Neural cell (in vitro differentiated cells): ENCODE measurements at regions not wholly inside any gene's neighbourhood (a gene's known extent, or its start where the extent isn't known, plus 50 kb on each side); places are given as distances from the start of the nearest gene placed in this dataset.

Experiments
- H2AFZ ChIP-seq: fragments of 200-600, 300-800 bp; sonication (generic), shearing (Covaris generic); 2 replicates; pipeline ENCODE4 v1.6.0; 2014; ENCODE audit warnings: low read depth, mild to moderate bottlenecking, antibody characterized with exemption, low read length, moderate library complexity
- H3F3A ChIP-seq: fragments of 200-600 bp; shearing (Covaris generic); 2 replicates; pipeline ENCODE4 v1.6.1; 2016; ENCODE audit warnings: mild to moderate bottlenecking, moderate library complexity, mixed read lengths, antibody characterized with exemption, low read length; ENCODE audit not compliant: insufficient read depth, poor library complexity, severe bottlenecking
- H3K27ac ChIP-seq: fragments of 200-600, 300-800 bp; sonication (generic), shearing (Covaris generic); 2 replicates; pipeline ENCODE4 v1.5.1; 2014; ENCODE audit warnings: mild to moderate bottlenecking, low read length, moderate library complexity
- H3K27me3 ChIP-seq: fragments of 300-800, 200-600 bp; sonication (generic), shearing (Covaris generic); 2 replicates; pipeline ENCODE4 v1.6.0; 2014; ENCODE audit warnings: mild to moderate bottlenecking, low read depth, low read length, moderate library complexity; ENCODE audit not compliant: insufficient read depth
- H3K36me3 ChIP-seq: fragments of 300-800, 200-600 bp; sonication (generic), shearing (Covaris generic); 2 replicates; pipeline ENCODE4 v1.5.1; 2014; ENCODE audit warnings: mild to moderate bottlenecking, antibody characterized with exemption, low read length, moderate library complexity; ENCODE audit not compliant: insufficient read depth
- H3K4me2 ChIP-seq: fragments of 300-800, 200-600 bp; sonication (generic), shearing (Covaris generic); 2 replicates; pipeline ENCODE4 v1.6.0; 2014; ENCODE audit warnings: mild to moderate bottlenecking, low read length
- H3K4me3 ChIP-seq: fragments of 300-800, 200-600 bp; sonication (generic), shearing (Covaris generic); 2 replicates; pipeline ENCODE4 v1.5.1; 2014; ENCODE audit warnings: mild to moderate bottlenecking, low read length, moderate library complexity
- H3K79me2 ChIP-seq: fragments of 200-600 bp; shearing (Covaris generic); replicated peaks from 2 replicates; pipeline ENCODE4 v1.6.0; 2014; ENCODE audit warnings: mild to moderate bottlenecking, low read length, moderate library complexity; ENCODE audit not compliant: insufficient read depth
- H3K9ac ChIP-seq: fragments of 300-800, 200-600 bp; sonication (generic), shearing (Covaris generic); 2 replicates; pipeline ENCODE4 v1.6.1; 2016; ENCODE audit warnings: mild to moderate bottlenecking, low read length, mixed read lengths
- H3K9me2 ChIP-seq: fragments of 200-600 bp; shearing (Covaris generic); 2 replicates; pipeline ENCODE4 v1.6.1; 2016; ENCODE audit warnings: mild to moderate bottlenecking, low read length, mixed read lengths; ENCODE audit not compliant: insufficient read depth
- H3K9me3 ChIP-seq: fragments of 200-600, 300-800 bp; sonication (generic), shearing (Covaris generic); 2 replicates; pipeline ENCODE4 v1.6.1; 2016; ENCODE audit warnings: mild to moderate bottlenecking, mixed run types, low read length, moderate library complexity, mixed read lengths
- H4K20me1 ChIP-seq: fragments of 200-600 bp; shearing (Covaris generic); 2 replicates; pipeline ENCODE4 v1.6.1; 2016; ENCODE audit warnings: mild to moderate bottlenecking, mixed run types; ENCODE audit not compliant: insufficient read depth
- CTCF ChIP-seq: fragments of 450-650 bp; IDR thresholded peaks from 2 replicates; pipeline ENCODE4 v1.5.1; 2014; ENCODE audit warnings: antibody characterized with exemption, mild to moderate bottlenecking, moderate library complexity; ENCODE audit not compliant: poor library complexity, severe bottlenecking
- EP300 ChIP-seq: fragments of 450-650 bp; conservative IDR thresholded peaks from 2 replicates; pipeline ENCODE4 v1.6.1; 2014; ENCODE audit warnings: antibody characterized with exemption, mild to moderate bottlenecking, moderate library complexity; ENCODE audit not compliant: poor library complexity, severe bottlenecking
- EZH2 ChIP-seq: fragments of 200-600, 300-800 bp; shearing (Covaris generic), sonication (generic); IDR thresholded peaks from 2 replicates; pipeline ENCODE4 v1.6.1; 2014; ENCODE audit warnings: antibody characterized with exemption, low read length, borderline replicate concordance, mild to moderate bottlenecking; ENCODE audit not compliant: insufficient read depth, poor library complexity, severe bottlenecking
- MXI1 ChIP-seq: fragments of 450-650 bp; conservative IDR thresholded peaks from 2 replicates; pipeline ENCODE4 v1.6.1; 2014; ENCODE audit warnings: antibody characterized with exemption, mild to moderate bottlenecking; ENCODE audit not compliant: poor library complexity, severe bottlenecking
- POLR2AphosphoS5 ChIP-seq: IDR thresholded peaks from 2 replicates; pipeline ENCODE4 v1.6.1; 2012
- RAD21 ChIP-seq: fragments of 450-650 bp; conservative IDR thresholded peaks from 2 replicates; pipeline ENCODE4 v1.6.1; 2014; ENCODE audit warnings: antibody characterized with exemption, mild to moderate bottlenecking, moderate library complexity
- REST ChIP-seq: IDR thresholded peaks from 2 replicates; pipeline ENCODE4 v1.6.1; 2012; ENCODE audit warnings: borderline replicate concordance
- SMC3 ChIP-seq: fragments of 450-650 bp; conservative IDR thresholded peaks from 2 replicates; pipeline ENCODE4 v1.6.1; 2014; ENCODE audit warnings: antibody characterized with exemption, mild to moderate bottlenecking, moderate library complexity; ENCODE audit not compliant: poor library complexity
- TAF1 ChIP-seq: IDR thresholded peaks from 2 replicates; pipeline ENCODE4 v1.6.1; 2012; ENCODE audit warnings: low read depth

- H3K9me3 ChIP-seq, result no peaks in the 10 kb centered on the region
- no peak for TF ChIP-seq EP300
- TF ChIP-seq RAD21, result no peak
- TF ChIP-seq TAF1, result no peak
- no peak for TF ChIP-seq REST
- TF ChIP-seq SMC3, result no peak
- TF ChIP-seq EZH2, result no peak
- TF ChIP-seq POLR2AphosphoS5, result no peak
- no peak for TF ChIP-seq CTCF
- TF ChIP-seq MXI1, result no peak
- H3K4me2 ChIP-seq, result no peak overlapping the region
- no peak overlapping the region for H3K9ac ChIP-seq
- no peaks in the 10 kb centered on the region for H3K9me2 ChIP-seq
- no peaks in the 10 kb centered on the region for H3K27me3 ChIP-seq
- no peak overlapping the region for H2AFZ ChIP-seq
- H4K20me1 ChIP-seq, result no peaks in the 10 kb centered on the region
- no peaks in the 10 kb centered on the region for H3K79me2 ChIP-seq
- H3F3A ChIP-seq, result no peaks in the 10 kb centered on the region
- H3K36me3 ChIP-seq, result no peaks in the 10 kb centered on the region
- no peak overlapping the region for H3K27ac ChIP-seq
- H3K4me3 ChIP-seq, result no peak overlapping the region
Measured at GRCh38 chr1:185501099-185501498, 184.1 kb upstream of the IVNS1ABP start.

GRCh38 chr1:185500001-185500626 is 183.1 kb upstream of the IVNS1ABP start:
- Histone ChIP-seq H4K20me1 (no peaks in the 10 kb centered on the region), H3K27me3 (no peaks in the 10 kb centered on the region), H3K4me2 (no peak overlapping the region), H3K9me2 (no peaks in the 10 kb centered on the region), H2AFZ (no peak overlapping the region), H3K4me3 (no peak overlapping the region), H3F3A (no peaks in the 10 kb centered on the region), H3K27ac (no peak overlapping the region), H3K9ac (no peak overlapping the region), H3K9me3 (no peaks in the 10 kb centered on the region), H3K79me2 (no peaks in the 10 kb centered on the region), H3K36me3 (no peaks in the 10 kb centered on the region)
- TF ChIP-seq SMC3 (no peak), REST (no peak), EP300 (no peak), CTCF (no peak), POLR2AphosphoS5 (no peak), MXI1 (no peak), RAD21 (no peak), TAF1 (no peak), EZH2 (no peak)
